Ramos (cell line): ENCODE measurements at regions not wholly inside any gene's neighbourhood (a gene's known extent, or its start where the extent isn't known, plus 50 kb on each side); places are given as distances from the start of the nearest gene placed in this dataset.

Source experiments
- in situ Hi-C: fragments of 300-500 bp; cut with MboI; formaldehyde crosslinking; loops from one replicate; pipeline ENCODE4 v1.14.3; 2022; ENCODE audit warnings: low sequenced_read_pairs; ENCODE audit not compliant: unreplicated experiment

- in situ Hi-C loops, result no loop called here
Measured at GRCh38 chr10:55426138-55426537, 625.1 kb upstream of the PCDH15 start.

GRCh38 chr10:55410415-55410885, 609.4 kb upstream of the PCDH15 start:
- in situ Hi-C loops, result no loop called here

- in situ Hi-C loops, result no loop called here
Measured at GRCh38 chr10:55404094-55404493, 603.1 kb upstream of the PCDH15 start.

GRCh38 chr10:55400075-55400849, 599.2 kb upstream of the PCDH15 start:
- in situ Hi-C loops, result no loop called here

- in situ Hi-C loops, result no loop called here
Measured at GRCh38 chr10:55398497-55398882, 597.5 kb upstream of the PCDH15 start.

- in situ Hi-C loops, result no loop called here
Measured at GRCh38 chr10:55397777-55398496, 596.9 kb upstream of the PCDH15 start.

GRCh38 chr10:55378196-55378595, 577.2 kb upstream of the PCDH15 start:
- in situ Hi-C loops, result no loop called here

GRCh38 chr10:55374917-55375316, 573.9 kb upstream of the PCDH15 start:
- in situ Hi-C loops, result no loop called here

GRCh38 chr10:55374060-55374459, 573.0 kb upstream of the PCDH15 start:
- in situ Hi-C loops, result no loop called here

GRCh38 chr10:55369670-55370420, 568.8 kb upstream of the PCDH15 start:
- in situ Hi-C loops, result no loop called here

- in situ Hi-C loops, result no loop called here
Measured at GRCh38 chr10:55368467-55368866, 567.4 kb upstream of the PCDH15 start.

GRCh38 chr10:55367555-55367954, 566.5 kb upstream of the PCDH15 start:
- in situ Hi-C loops, result no loop called here

- in situ Hi-C loops, result no loop called here
Measured at GRCh38 chr10:55358539-55358938, 557.5 kb upstream of the PCDH15 start.

GRCh38 chr10:55353414-55353813, 552.4 kb upstream of the PCDH15 start:
- in situ Hi-C loops, result no loop called here

GRCh38 chr10:55351431-55351830, 550.4 kb upstream of the PCDH15 start:
- in situ Hi-C loops, result no loop called here

- in situ Hi-C loops, result no loop called here
Measured at GRCh38 chr10:55348534-55348933, 547.5 kb upstream of the PCDH15 start.

GRCh38 chr10:55330486-55330885, 529.5 kb upstream of the PCDH15 start:
- in situ Hi-C loops, result no loop called here

GRCh38 chr10:55329796-55330195, 528.8 kb upstream of the PCDH15 start:
- in situ Hi-C loops, result no loop called here

GRCh38 chr10:55320187-55320700, 519.2 kb upstream of the PCDH15 start:
- in situ Hi-C loops, result no loop called here

GRCh38 chr10:55311848-55312635, 511.0 kb upstream of the PCDH15 start:
- in situ Hi-C loops, result no loop called here
